ENCODE measurements at regions not wholly inside any gene's neighbourhood (a gene's known extent, or its start where the extent isn't known, plus 50 kb on each side); places are given as distances from the start of the nearest gene placed in this dataset.

DNA sequence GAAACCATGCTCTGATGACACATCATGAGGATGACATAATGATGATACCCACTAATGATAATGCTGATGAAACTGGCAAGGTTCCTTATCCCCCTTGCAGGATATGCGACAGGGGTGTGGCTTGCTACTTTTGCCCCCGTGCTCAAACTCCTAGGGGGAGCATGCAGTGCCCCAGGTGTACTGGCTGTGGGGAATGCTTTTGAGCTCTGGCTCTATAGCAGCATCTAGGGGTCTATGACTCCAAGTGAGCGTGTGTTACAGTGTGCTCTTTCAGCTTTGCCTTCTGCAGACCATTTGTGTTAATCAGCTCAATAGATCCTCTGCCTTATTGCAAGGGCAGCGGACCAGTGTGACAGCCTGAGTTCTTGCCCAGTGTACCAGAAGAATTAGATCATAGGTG is 1239.5 kb downstream of the SI start:
- TF ChIP-seq, protein P1, sequence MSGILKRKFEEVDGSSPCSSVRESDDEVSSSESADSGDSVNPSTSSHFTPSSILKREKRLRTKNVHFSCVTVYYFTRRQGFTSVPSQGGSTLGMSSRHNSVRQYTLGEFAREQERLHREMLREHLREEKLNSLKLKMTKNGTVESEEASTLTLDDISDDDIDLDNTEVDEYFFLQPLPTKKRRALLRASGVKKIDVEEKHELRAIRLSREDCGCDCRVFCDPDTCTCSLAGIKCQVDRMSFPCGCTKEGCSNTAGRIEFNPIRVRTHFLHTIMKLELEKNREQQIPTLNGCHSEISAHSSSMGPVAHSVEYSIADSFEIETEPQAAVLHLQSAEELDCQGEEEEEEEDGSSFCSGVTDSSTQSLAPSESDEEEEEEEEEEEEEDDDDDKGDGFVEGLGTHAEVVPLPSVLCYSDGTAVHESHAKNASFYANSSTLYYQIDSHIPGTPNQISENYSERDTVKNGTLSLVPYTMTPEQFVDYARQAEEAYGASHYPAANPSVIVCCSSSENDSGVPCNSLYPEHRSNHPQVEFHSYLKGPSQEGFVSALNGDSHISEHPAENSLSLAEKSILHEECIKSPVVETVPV (CRISPR knock-in tag; IDR thresholded peaks at IDR 0.05): no peak
- TF ChIP-seq OSR1 (CRISPR knock-in tag; IDR thresholded peaks at IDR 0.05) (no peak), ARNTL (CRISPR knock-in tag; IDR thresholded peaks at IDR 0.05; ENCODE audit: borderline replicate concordance, low read depth) (no peak), ZNF70 (CRISPR knock-in tag; IDR thresholded peaks at IDR 0.05) (no peak), ESRRG (CRISPR knock-in tag; IDR thresholded peaks at IDR 0.05) (no peak), ISL1 (CRISPR knock-in tag; IDR thresholded peaks at IDR 0.05) (no peak), ZFP30 (CRISPR knock-in tag; IDR thresholded peaks at IDR 0.05) (no peak), ZC3H10 (CRISPR knock-in tag; IDR thresholded peaks at IDR 0.05) (no peak)
- TF ChIP-seq, protein P2, sequence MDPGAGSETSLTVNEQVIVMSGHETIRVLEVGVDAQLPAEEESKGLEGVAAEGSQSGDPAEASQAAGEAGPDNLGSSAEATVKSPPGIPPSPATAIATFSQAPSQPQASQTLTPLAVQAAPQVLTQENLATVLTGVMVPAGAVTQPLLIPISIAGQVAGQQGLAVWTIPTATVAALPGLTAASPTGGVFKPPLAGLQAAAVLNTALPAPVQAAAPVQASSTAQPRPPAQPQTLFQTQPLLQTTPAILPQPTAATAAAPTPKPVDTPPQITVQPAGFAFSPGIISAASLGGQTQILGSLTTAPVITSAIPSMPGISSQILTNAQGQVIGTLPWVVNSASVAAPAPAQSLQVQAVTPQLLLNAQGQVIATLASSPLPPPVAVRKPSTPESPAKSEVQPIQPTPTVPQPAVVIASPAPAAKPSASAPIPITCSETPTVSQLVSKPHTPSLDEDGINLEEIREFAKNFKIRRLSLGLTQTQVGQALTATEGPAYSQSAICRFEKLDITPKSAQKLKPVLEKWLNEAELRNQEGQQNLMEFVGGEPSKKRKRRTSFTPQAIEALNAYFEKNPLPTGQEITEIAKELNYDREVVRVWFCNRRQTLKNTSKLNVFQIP (CRISPR knock-in tag; IDR thresholded peaks at IDR 0.05; ENCODE audit: borderline replicate concordance, low read depth): no peak
